SKM-1 treated with dmso at 0.1 percent for 144 hours (cell line): ENCODE measurements at regions not wholly inside any gene's neighbourhood (a gene's known extent, or its start where the extent isn't known, plus 50 kb on each side); places are given as distances from the start of the nearest gene placed in this dataset.
A peak's percentile ranks its signal among the peaks of the same experiment; 100 is the strongest.

Experiments
- DNase-seq: peaks from one replicate; lab custom pipeline; 2025; ENCODE audit not compliant: unreplicated experiment; lab: John Stamatoyannopoulos, UW

- no peak for DNase-seq
Measured at GRCh38 chr10:107803546-107803945, 639.0 kb upstream of the SORCS1 start.

- no peak for DNase-seq
Measured at GRCh38 chr10:107800061-107800460, 635.6 kb upstream of the SORCS1 start.

GRCh38 chr10:107790271-107790670 lies 625.8 kb upstream of the SORCS1 start:
- DNase-seq = no peak

GRCh38 chr10:107771066-107771465 lies 606.6 kb upstream of the SORCS1 start:
- DNase-seq = no peak

GRCh38 chr10:107767185-107767584 lies 602.7 kb upstream of the SORCS1 start:
- DNase-seq = no peak

- DNase-seq = no peak
Measured at GRCh38 chr10:107754814-107755213, 590.3 kb upstream of the SORCS1 start.

- DNase-seq = no peak
Measured at GRCh38 chr10:107749235-107749634, 584.7 kb upstream of the SORCS1 start.

GRCh38 chr10:107747851-107748250 lies 583.3 kb upstream of the SORCS1 start:
- no peak for DNase-seq

- no peak for DNase-seq
Measured at GRCh38 chr10:107741971-107742370, 577.5 kb upstream of the SORCS1 start.

- DNase-seq = no peak
Measured at GRCh38 chr10:107740962-107741690, 576.6 kb upstream of the SORCS1 start.

- no peak for DNase-seq
Measured at GRCh38 chr10:107739951-107740350, 575.4 kb upstream of the SORCS1 start.

GRCh38 chr10:107733328-107734130 lies 569.0 kb upstream of the SORCS1 start:
- no peak for DNase-seq

- DNase-seq = no peak
Measured at GRCh38 chr10:107732045-107732444, 567.5 kb upstream of the SORCS1 start.

- DNase-seq = peak; percentile 86
Measured at GRCh38 chr10:107728807-107729206, 564.3 kb upstream of the SORCS1 start.

GRCh38 chr10:107727767-107728317 lies 563.3 kb upstream of the SORCS1 start:
- no peak for DNase-seq

- DNase-seq = no peak
Measured at GRCh38 chr10:107718864-107719263, 554.4 kb upstream of the SORCS1 start.

- no peak for DNase-seq
Measured at GRCh38 chr10:107717046-107717445, 552.5 kb upstream of the SORCS1 start.

- DNase-seq = no peak
Measured at GRCh38 chr10:107715565-107715964, 551.1 kb upstream of the SORCS1 start.

GRCh38 chr10:107708981-107709380 lies 544.5 kb upstream of the SORCS1 start:
- DNase-seq = no peak

- no peak for DNase-seq
Measured at GRCh38 chr10:107706096-107706725, 541.7 kb upstream of the SORCS1 start.

- no peak for DNase-seq
Measured at GRCh38 chr10:107701943-107702342, 537.4 kb upstream of the SORCS1 start.

- peak; percentile 62 for DNase-seq
Measured at GRCh38 chr10:107692072-107692471, 527.6 kb upstream of the SORCS1 start.
